ENCODE measurements at regions not wholly inside any gene's neighbourhood (a gene's known extent, or its start where the extent isn't known, plus 50 kb on each side); places are given as distances from the start of the nearest gene placed in this dataset.

GRCh38 chr5:67286006-67286405 is 89.4 kb upstream of the CD180 start:
- TF ChIP-seq POLR2A (IDR thresholded peaks at IDR 0.05) (no peak), CTCF (IDR thresholded peaks at IDR 0.05) (no peak)

Data from uterus (tissue), 2 donors.